Adrenal gland (tissue), 9 donors: ENCODE measurements at regions not wholly inside any gene's neighbourhood (a gene's known extent, or its start where the extent isn't known, plus 50 kb on each side); places are given as distances from the start of the nearest gene placed in this dataset.

Source experiments
- DNase-seq, 7 donors: peaks; one replicate each; pipeline ENCODE4 v3.0.0-alpha.2; 2019 to 2020
- H3K27ac ChIP-seq, 5 donors: fragments of 200-600 bp; sonication (generic) in 4 of 5; 1 replicate in 3 of 5; 2 replicates in 2 of 5; pipeline versions ENCODE4 v1.5.1 to v1.8.0; 2016 to 2020; ENCODE audit warnings: mild to moderate bottlenecking in 1 of 5
- H3K27me3 ChIP-seq: fragments of 200-600 bp; 2 replicates; pipeline ENCODE4 v1.8.0; 2021
- H3K36me3 ChIP-seq, 2 donors: fragments of 200-600 bp; replicated peaks in 1 of 2; 1 replicate in 1 of 2; 2 replicates in 1 of 2; pipeline versions ENCODE4 v1.5.1 to v1.8.0; 2018 to 2022
- H3K4me1 ChIP-seq, 2 donors: fragments of 200-600 bp; replicated peaks in 1 of 2; 1 replicate in 1 of 2; 2 replicates in 1 of 2; pipeline versions ENCODE4 v1.5.1 to v1.8.0; 2018 to 2021
- H3K4me3 ChIP-seq, 4 donors: fragments of 200-600 bp; sonication (generic) in 3 of 4; one replicate each; pipeline ENCODE4 v1.5.1; 2016 to 2018
- H3K9me3 ChIP-seq, 3 donors: fragments of 200-600 bp; sonication (generic) in 1 of 3; replicated peaks in 1 of 3; 1 replicate in 2 of 3; 2 replicates in 1 of 3; pipeline versions ENCODE4 v1.5.1 to v1.8.0; 2016 to 2021
- POLR2A ChIP-seq, 2 donors: fragments of 450-650 bp; IDR thresholded peaks; one replicate each; pipeline ENCODE4 v1.6.1; 2017; ENCODE audit warnings: antibody characterized with exemption in 2 of 2, mild to moderate bottlenecking in 2 of 2, moderate library complexity in 1 of 2
- WGBS, 4 donors: extraction: QIAGEN DNeasy Blood & Tissue Kit in 2 of 4; methylation state at CpG; one replicate each; pipeline versions ENCODE4 v1.1.5 to v1.1.7; 2013 to 2017; 5-methylcytosine and 5-hydroxymethylcytosine counted together
- intact Hi-C, 2 donors: fragments of 100-400 bp; cut with DNase I; formaldehyde crosslinking; loops; one replicate each; pipeline versions ENCODE4 v1.14.1 to v1.15.0; 2022 to 2023
- TF ChIP-seq, protein P1 (sequence below), 6 experiments: fragments of 450-650 bp in 4 of 6; fragments of 200-600 bp in 2 of 6; sonication (generic) in 1 of 6; IDR thresholded peaks; 1 replicate in 5 of 6; 2 replicates in 1 of 6; pipeline versions ENCODE4 v1.5.1 to v1.8.0; 2016 to 2021; ENCODE audit warnings: antibody characterized with exemption in 6 of 6, mild to moderate bottlenecking in 2 of 6, moderate library complexity in 1 of 6
- donor health status: healthy with polysubstance abuse.
- donor health status: Bipolar disorder and iron deficiency.
- donor health status: DM: yes; HTN: yes; CAD: no.
- donor health status: DM: no; HTN: no; CAD: no.
- donor health status: DM: no; HTN: no; CAD: no.

DNA sequence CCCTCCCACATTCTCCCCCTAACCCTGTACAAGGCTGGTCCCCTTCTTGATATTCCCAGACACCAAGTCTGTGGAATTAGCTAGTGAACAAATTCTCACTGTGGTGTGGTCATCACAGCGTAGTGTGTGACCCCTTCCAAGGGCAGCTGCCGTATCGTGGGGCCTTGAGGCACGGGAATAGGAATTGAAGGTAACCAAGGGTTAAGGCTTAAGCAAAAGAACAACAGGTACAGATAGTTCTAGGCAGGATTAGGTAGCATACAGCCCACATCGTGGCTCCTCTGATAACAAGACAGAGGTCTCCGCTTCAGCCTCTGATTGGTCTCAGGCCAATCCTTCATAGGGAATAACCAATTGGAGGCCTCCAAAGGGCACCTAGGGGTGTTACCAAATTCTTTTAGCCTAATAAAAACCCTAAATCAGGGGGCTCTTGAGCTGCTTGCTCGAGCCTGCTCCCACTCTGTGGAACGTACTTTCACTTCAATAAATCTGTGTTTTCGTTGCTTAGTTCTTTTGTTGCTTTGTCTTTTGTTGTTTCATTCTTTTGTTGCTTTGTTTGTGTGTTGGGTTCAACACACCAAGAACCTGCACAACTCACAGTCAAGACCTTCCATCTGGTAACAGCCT lies 64.7 kb downstream of the GPR6 start:
- H3K9me3 ChIP-seq, result no peaks in the 10 kb centered on the region
- intact Hi-C loops, result no loop called here
- no peaks in the 10 kb centered on the region for H3K27me3 ChIP-seq
- WGBS, 4 donors, result 81 to 84% (median 83%) methylated on average over 9 of the region's 9 CpGs
- no peaks in the 10 kb centered on the region for H3K36me3 ChIP-seq
- H3K4me1 ChIP-seq, result no peaks in the 10 kb centered on the region
- H3K27ac ChIP-seq, result no peak overlapping the region
- no peak for DNase-seq
- TF ChIP-seq, protein P1, sequence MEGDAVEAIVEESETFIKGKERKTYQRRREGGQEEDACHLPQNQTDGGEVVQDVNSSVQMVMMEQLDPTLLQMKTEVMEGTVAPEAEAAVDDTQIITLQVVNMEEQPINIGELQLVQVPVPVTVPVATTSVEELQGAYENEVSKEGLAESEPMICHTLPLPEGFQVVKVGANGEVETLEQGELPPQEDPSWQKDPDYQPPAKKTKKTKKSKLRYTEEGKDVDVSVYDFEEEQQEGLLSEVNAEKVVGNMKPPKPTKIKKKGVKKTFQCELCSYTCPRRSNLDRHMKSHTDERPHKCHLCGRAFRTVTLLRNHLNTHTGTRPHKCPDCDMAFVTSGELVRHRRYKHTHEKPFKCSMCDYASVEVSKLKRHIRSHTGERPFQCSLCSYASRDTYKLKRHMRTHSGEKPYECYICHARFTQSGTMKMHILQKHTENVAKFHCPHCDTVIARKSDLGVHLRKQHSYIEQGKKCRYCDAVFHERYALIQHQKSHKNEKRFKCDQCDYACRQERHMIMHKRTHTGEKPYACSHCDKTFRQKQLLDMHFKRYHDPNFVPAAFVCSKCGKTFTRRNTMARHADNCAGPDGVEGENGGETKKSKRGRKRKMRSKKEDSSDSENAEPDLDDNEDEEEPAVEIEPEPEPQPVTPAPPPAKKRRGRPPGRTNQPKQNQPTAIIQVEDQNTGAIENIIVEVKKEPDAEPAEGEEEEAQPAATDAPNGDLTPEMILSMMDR (IDR thresholded peaks at IDR 0.05), result no peak
- no peak for TF ChIP-seq POLR2A (IDR thresholded peaks at IDR 0.05)
- no peak overlapping the region for H3K4me3 ChIP-seq

DNA sequence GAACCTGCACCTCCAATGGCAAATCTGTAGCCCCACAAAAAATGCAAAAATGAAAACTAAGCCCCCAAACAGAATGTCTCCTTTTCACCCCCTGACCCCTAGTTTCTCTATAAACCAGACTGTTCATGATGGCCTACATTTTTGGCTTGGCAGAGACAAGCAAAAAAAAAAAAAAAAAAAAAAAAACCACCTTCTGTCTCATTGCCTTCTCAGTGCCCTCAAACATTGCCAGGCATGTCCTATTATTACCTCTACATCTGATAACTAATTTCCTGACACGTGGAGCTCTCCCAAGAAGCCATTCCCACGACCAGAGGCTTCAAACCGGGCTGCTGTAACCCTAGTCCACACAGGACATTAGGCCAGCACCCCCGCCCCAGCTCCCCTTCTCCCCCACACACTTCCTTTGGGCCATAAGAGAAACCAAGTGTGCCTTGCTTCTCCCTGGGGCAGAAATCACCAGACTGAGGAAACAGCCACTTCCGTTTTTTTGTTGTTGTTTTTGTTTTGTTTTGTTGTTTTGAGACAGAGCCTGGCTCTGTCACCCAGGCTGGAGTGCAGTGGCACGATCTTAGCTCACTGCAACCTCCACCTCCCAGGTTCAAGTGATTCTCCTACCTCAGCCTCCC lies 65.4 kb downstream of the GPR6 start:
- Histone ChIP-seq H3K4me3 (no peak overlapping the region), H3K27ac (no peak overlapping the region), H3K27me3 (no peaks in the 10 kb centered on the region), H3K9me3 (no peaks in the 10 kb centered on the region), H3K36me3 (no peaks in the 10 kb centered on the region), H3K4me1 (no peaks in the 10 kb centered on the region)
- TF ChIP-seq, protein P1 (IDR thresholded peaks at IDR 0.05), result no peak
- no peak for TF ChIP-seq POLR2A (IDR thresholded peaks at IDR 0.05)
- DNase-seq, result no peak
- intact Hi-C loops, result no loop called here
- WGBS, 4 donors, result 51 to 75% (median 64%) methylated on average over 6 of the region's 6 CpGs

DNA sequence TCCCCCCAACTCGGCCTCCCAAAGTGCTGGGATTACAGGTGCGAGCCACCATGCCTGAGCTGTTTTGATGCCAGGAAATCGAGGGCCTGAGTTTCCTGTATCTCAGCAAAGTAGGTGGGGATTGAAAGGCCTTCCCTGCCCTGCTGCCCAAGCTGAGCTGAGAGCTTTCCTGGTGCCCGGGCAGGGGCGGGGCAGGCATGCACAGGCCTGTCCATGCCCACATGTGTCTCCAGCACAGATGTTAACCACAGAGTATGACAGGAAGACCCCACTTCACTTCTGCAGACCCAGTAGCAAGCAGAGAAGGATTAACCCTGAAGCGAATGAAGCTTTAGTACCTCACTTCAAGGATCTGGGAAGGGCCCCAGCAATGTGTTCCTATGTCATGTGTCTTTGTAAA lies 66.0 kb downstream of the GPR6 start:
- DNase-seq, result no peak
- Histone ChIP-seq H3K9me3 (no peaks in the 10 kb centered on the region), H3K4me1 (no peaks in the 10 kb centered on the region), H3K27me3 (no peaks in the 10 kb centered on the region), H3K4me3 (no peak overlapping the region), H3K36me3 (no peaks in the 10 kb centered on the region), H3K27ac (no peak overlapping the region)
- no peak for TF ChIP-seq POLR2A (IDR thresholded peaks at IDR 0.05)
- TF ChIP-seq, protein P1 (IDR thresholded peaks at IDR 0.05), result no peak
- intact Hi-C loops, result no loop called here
- WGBS, 4 donors, result 71 to 89% (median 72%) methylated on average over 4 to 6 of the region's 6 CpGs

DNA sequence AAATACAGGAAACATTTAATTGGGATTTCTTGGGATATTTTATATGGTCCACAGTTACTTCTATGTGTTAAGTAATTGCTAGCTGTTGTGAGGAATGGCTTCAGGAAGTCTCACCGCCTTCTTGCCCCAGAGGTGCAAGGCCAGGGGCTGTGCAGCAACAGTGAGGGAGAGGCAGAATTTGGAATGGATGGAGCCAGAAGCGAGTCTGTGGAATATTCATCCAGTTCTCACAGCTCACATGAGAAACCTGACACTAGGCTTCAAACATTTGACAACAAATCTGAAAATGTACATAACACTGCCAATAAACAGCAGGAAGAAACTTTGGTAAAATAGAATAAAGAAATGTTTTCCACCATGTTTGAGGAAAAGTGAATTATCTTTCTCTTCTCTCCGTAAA lies 66.5 kb downstream of the GPR6 start:
- Histone ChIP-seq H3K27me3 (no peaks in the 10 kb centered on the region), H3K36me3 (no peaks in the 10 kb centered on the region), H3K4me3 (no peak overlapping the region), H3K27ac (no peak overlapping the region), H3K9me3 (no peaks in the 10 kb centered on the region), H3K4me1 (no peaks in the 10 kb centered on the region)
- DNase-seq, result no peak
- intact Hi-C loops, result no loop called here
- 88 to 95% (median 91%) methylated on average over 3 of the region's 3 CpGs for WGBS, 4 donors
- no peak for TF ChIP-seq POLR2A (IDR thresholded peaks at IDR 0.05)
- TF ChIP-seq, protein P1 (IDR thresholded peaks at IDR 0.05), result no peak
